Right lobe of liver (tissue), 4 donors: ENCODE measurements at regions not wholly inside any gene's neighbourhood (a gene's known extent, or its start where the extent isn't known, plus 50 kb on each side); places are given as distances from the start of the nearest gene placed in this dataset.

Experiments
- POLR2A ChIP-seq: fragments of 450-650 bp; IDR thresholded peaks from one replicate; pipeline ENCODE4 v1.6.1; 2017; ENCODE audit warnings: antibody characterized with exemption, mild to moderate bottlenecking
- TF ChIP-seq, protein P1 (sequence below), 4 donors: fragments of 200-600 bp in 3 of 4; fragments of 450-650 bp in 1 of 4; IDR thresholded peaks; one replicate each; pipeline versions ENCODE4 v1.5.1 to v1.8.0; 2016 to 2022; ENCODE audit warnings: antibody characterized with exemption in 4 of 4, mild to moderate bottlenecking in 2 of 4
- donor health status: DM: no; HTN: no; CAD: no.
- donor health status: DM: no; HTN: no; CAD: no.
- donor health status: DM: no; HTN: yes; CAD: no.

GRCh38 chr5:67996596-67996995 lies 219.0 kb upstream of the PIK3R1 start:
- TF ChIP-seq, protein P1, sequence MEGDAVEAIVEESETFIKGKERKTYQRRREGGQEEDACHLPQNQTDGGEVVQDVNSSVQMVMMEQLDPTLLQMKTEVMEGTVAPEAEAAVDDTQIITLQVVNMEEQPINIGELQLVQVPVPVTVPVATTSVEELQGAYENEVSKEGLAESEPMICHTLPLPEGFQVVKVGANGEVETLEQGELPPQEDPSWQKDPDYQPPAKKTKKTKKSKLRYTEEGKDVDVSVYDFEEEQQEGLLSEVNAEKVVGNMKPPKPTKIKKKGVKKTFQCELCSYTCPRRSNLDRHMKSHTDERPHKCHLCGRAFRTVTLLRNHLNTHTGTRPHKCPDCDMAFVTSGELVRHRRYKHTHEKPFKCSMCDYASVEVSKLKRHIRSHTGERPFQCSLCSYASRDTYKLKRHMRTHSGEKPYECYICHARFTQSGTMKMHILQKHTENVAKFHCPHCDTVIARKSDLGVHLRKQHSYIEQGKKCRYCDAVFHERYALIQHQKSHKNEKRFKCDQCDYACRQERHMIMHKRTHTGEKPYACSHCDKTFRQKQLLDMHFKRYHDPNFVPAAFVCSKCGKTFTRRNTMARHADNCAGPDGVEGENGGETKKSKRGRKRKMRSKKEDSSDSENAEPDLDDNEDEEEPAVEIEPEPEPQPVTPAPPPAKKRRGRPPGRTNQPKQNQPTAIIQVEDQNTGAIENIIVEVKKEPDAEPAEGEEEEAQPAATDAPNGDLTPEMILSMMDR (IDR thresholded peaks at IDR 0.05) = no peak
- no peak for TF ChIP-seq POLR2A
